ENCODE measurements at regions not wholly inside any gene's neighbourhood (a gene's known extent, or its start where the extent isn't known, plus 50 kb on each side); places are given as distances from the start of the nearest gene placed in this dataset.
"Not testable (repeated sequence)": the region's sequence is repeated elsewhere in the genome, so short reads cannot be mapped to it uniquely, and the experiment has no call there.

DNA sequence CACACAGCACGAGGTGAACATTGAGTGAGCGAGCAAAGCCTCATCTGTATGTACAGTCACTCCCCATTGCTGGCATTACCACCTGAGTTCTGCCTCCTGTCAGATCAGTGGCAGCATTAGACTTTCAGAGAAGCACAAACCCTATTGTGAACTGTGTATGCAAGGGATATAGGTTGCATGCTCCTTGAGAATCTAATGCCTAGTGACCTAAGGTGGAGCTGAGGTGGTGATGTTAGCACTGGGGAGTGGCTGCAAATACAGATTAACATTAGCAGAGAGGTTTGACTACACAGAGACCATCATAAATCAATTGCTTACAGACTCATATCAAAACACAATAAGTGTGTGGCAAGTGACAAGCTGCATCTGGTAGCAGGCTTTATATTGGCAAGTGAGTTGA lies 262.5 kb upstream of the ANO5 start:
- no peak for DNase-seq (ENCODE audit: low spot score)

DNA sequence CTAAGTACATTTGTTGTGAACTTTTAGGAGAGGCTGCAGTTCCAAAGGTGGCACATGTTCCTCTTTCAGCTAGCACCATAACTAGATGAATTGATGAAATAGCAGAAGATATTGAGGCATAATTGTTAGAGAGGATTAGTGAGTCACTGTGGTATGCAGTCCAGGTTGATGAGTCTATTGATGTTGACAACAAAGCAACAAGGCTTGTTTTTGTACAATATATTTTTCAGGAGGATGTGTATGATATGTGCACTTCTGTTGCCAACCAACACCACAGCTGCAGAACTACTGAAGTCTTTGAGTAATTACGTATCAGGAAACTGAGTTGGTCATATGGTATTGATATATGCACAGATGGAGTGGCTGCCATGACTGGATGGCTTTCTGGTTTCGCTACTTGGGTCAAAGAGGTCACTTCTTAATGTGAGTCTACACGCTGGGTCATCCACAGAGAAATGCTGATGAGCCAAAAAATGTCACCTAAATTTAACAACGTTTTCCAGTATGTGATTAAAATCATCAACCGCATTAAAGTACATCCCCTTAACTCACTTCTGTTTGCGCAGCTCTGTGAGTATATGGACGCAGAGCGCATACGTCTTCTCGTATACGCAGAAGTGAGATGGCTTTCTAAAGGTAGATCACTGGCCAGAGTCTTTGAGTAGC lies 261.3 kb upstream of the ANO5 start:
- DNase-seq (ENCODE audit: low spot score): no peak

DNA sequence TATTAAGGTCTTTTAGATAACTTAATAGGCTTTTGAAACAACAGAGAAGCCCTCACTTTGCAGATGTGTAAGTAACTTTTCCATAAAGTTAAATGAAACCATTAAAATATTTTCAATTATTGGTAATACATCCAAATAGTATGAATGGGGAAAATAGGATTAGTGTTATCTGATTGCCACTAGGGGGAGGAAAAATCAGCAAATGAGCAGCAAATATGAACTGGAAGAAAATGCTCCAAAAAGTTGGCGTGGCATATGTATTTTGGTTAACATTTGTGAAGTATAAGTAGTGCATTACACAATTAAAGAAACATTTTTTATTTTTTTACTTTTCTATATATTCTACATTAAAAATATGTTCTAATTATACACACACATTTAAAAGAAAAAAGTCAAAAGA lies 259.8 kb upstream of the ANO5 start:
- peak; percentile 3 for DNase-seq (ENCODE audit: low spot score)

DNA sequence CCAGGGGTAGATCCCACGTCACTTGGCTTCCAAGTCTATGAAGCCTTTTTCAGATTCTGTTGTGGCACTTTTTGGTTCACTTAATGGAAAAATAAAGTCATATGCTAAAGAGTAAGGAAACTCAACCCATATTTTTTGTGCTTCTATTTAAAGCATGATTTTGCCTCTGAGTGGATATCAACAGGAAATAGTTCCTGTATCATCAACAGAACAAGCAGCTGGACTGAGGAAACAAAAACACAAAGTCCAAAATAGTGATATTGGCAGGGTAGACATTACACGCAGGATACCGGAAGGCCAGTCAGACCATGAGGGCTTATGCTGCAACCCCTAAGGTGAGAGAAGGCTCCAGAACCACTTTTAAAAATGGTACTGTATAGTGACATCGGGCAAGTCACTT lies 248.3 kb upstream of the ANO5 start:
- no peak for DNase-seq (ENCODE audit: low spot score)

DNA sequence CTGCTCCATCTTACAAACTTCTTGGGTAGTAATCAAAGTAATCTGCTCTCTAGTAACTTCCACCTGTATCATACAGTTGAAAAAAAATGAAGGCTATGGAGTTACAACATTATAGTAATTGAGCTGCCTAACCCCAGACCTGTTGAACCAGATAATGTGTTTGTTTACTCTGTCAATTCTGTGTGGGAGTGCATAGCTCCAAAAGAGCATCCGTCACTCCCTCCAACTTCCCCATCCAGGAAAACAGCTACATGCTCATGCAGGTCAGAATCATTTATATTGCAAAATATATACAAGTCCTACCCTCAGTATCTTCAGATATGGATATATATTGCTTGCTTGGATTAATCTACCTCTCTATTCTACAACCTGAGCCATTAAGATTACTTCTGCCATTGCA lies 244.0 kb upstream of the ANO5 start:
- no peak for DNase-seq (ENCODE audit: low spot score)

DNA sequence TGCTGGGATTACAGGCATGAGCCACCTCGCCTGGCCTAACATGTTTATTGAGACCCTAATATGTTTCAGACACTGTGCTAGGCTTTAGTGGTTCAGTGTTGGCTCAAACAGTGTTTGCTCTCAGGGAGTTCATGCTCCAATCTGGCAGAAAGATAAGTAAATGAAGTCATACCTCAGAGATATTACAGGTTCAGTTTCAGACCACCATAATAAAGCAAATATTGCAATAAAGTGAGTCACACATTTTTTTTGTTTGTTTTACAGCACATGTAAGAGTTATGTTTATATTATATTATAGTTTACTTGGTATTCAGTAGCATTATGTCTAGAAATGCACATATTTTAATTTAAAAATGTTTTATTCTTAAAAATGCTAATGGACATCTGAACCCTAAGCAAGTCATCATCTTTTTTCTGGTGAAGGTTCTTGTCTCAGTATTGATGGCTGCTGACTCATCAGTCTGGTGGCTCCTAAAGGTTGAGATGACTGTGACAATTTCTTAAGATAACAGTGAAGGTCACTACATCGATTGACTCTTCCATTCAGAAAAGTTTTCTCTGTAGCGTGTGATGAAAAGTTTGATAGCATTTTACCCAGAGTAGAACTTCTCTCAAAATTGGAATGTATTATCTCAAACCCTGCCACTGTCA lies 243.0 kb upstream of the ANO5 start:
- DNase-seq (ENCODE audit: low spot score): no peak

DNA sequence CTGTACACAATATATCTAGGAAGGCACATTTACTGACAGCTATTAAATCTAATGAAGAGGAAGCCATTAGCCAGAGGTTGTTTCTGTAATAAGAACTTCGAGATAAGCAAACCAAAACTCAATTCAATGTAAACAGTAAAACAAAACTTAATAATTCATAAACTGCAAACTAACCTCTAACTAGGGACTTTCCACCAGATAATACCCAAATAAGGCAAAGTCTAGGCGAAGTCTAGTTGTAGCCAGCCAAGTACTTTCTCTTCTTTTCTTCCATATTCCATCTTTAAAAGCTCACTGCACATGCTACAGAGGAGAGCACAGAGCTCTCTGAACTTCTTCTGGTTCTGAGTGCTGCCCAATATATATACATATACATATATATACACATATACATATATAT lies 229.9 kb upstream of the ANO5 start:
- DNase-seq (ENCODE audit: low spot score): no peak

DNA sequence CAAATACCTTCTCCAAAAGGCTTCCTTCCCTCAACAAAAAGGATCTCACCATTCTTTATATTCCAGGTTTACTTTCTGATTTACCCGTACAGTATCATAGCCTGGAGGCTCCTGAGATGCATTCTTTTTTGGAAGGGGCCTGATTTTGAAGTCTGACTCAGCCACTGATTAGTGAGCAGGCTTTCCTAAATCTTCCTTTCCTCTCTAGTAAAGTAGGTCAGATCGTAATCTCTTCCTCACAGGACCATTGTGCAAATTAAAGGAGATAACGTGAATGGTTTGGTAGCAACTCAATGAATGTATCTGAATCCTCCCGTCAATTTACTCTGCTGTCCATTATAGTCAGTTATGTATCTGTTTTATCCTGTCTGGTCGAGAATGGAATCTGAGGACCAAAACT lies 227.7 kb upstream of the ANO5 start:
- DNase-seq (ENCODE audit: low spot score): no peak

DNA sequence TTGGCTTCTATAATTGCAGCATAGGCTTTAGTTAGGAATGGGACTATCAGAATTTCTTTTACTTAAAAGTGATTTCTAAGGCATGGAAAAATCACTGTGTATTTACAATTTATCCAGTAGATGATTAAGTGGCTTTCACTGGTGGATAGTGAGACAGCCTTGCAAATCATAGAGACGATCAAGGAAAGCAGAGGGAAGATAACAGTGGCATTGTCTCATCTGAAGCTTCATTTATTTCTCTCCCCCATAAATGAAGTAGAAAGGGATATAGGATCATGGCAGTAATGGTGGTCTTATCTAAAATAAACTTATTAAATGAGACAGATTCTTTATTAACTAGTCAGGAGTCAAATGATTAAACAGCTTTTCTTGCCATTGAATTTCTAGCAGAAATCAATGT lies 224.2 kb upstream of the ANO5 start:
- DNase-seq (ENCODE audit: low spot score): no peak

DNA sequence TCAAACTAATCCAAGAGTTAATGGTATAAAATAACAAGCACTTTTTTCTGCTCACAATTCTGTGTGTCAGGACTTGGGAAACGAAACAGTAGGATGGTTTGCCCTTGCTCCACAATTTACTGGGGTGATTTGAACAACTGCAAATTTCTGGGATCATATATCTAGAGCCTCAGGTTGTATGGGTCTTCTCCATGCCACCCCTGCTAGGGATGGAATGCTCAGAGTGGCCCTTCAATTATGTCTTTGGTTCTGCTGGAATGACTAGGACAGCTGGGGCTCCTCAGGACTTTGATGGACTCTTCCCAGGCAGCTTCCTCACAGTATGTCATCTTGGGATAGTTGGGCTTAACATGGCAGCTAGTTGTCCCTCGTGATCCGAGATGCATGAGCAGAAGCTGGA lies 223.0 kb upstream of the ANO5 start:
- no peak for DNase-seq (ENCODE audit: low spot score)

DNA sequence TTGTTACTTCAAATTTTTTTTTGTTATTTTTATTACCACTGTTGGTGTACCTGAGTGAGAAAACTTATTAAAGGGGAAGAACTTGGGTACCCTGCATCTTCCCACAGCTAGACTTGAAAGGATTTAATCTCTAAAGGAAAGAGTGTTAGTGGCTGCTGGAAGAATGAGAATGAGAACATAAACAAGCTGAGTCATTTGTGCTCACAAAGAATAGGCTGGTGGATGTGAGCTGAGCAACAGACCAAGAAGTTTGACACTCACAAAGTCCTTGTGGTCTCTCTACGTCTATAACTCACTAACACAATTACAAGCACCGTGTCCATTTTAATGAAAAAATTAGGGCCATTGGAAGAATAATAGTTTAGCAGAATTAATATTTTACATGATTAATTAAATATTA lies 217.6 kb upstream of the ANO5 start:
- no peak for DNase-seq (ENCODE audit: low spot score)

DNA sequence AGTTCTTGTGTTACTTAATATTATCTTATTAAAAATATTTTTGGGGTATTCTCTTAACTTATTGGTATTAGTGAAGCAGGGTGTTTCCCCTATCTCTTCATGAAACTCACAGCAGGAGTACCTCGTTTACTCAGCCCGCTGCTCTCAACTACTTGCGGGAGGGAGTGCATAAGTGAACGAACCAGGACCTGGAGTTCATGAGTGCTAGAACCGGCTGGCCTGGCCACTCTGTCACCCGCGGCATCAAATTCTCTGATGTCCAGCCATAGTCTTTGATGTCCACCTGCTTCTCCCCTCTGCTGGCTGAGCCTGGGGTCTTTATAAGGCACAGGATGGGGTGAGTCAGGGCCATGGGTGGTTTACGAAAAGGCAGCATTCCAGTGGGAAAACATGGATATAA lies 216.7 kb upstream of the ANO5 start:
- DNase-seq (ENCODE audit: low spot score): no peak

DNA sequence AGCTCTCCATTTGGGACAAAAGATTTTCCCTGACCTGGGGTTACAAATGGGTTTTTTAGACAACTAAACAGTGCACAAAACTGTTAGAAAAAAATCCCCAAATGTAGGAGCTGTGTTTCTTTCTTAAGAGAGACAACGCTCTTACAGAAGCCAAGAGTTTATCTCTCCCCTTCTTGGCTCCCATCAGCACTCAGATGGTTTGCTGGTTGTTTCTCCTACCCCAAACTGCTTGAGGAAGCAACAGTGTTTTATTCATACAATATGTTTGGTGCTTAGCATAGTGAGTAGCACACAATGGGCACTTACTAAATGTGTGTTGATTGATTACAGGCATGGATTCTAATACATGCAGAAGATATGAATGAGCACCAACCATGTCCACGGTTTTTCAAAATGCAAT lies 209.5 kb upstream of the ANO5 start:
- DNase-seq (ENCODE audit: low spot score): no peak

DNA sequence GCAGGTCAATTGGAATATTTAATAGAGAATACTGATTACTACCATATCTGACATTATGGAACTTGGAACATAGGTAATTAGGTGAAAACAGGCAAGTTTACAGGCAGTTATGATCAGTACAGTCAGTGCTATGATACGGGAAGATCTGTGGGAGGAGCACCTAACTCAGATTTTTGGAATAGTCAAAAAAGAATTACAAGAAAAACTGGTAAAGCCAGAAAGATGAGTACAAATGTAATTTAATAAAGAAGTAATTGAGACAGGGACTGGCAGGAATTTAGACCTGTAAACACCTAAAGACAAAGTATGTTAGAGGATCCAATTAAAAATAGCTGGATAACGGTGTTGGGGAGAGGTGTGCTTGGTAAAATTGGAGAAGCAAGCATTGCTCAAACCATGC lies 206.5 kb upstream of the ANO5 start:
- no peak for DNase-seq (ENCODE audit: low spot score)

DNA sequence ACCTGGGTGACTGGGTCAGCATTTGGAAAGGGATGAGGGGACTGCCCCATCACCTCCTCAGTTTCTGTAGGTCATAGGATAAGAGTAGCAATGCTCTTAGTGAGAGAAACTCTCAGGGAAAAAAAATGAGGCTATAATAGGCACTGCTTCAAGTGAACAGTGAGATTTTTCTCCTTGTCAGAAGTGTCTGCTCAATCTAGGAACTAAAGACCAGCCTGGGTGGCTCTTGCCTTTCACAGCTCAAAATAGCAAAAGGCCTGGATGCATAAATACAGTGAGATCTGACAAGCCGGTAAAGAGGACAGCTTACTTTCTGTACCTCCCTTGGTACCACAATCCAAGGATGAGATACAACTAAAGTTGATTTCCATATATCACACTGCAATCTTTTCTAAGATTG lies 205.6 kb upstream of the ANO5 start:
- no peak for DNase-seq (ENCODE audit: low spot score)

DNA sequence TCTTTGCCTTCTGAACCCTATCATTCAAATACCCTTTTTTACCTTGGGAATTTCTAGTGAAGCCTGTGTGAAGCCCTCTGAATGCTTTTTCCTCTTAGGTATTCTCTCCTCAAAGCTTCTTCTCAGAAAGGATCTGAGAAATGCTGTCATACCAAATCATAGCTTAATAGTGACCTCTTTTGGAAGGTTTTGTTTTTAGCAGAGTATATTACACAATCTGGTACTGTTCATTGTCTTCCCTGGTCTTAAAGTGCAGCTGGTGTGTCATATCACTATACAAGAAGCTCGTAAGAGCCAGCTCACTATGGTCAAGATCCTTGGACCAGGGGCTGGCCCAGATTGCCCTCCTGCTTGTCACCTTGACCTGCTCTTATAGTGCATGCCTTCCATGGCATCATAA lies 204.4 kb upstream of the ANO5 start:
- DNase-seq (ENCODE audit: low spot score): no peak

DNA sequence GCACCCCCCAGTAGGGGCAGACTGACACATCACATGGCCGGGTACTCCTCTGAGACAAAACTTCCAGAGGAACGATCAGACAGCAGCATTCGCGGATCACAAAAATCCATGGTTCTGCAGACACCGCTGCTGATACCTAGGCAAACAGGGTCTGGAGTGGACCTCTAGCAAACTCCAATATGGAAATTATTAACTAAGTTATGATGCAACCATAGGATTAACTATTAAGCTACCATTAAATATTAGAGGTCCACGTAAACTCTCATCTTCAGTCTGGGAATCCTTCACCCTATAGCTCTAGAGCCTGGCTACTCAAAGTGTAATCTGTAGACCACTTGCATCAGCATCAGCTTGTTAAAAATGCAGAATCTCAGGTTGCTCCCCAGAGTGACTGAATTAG lies 191.1 kb upstream of the ANO5 start:
- not testable (repeated sequence) for DNase-seq (ENCODE audit: low spot score)

DNA sequence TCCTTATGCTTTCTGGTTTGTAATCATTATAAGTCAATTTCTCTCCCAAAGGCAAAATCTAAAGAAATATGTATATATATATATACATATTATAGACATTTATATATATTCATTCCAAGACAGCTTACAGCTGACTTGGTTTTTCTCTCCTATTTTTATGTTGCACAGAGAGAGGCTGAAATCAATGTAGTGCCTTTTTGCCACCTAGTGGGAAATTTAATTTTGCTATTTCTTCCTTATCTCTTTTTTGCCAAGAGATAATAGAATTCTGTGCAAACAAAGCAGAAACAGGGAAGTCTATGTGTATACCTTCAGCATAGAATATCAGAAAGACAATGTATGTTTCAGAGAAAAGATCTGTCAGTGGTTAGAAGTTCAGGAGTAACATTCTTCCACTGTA lies 186.0 kb upstream of the ANO5 start:
- no peak for DNase-seq (ENCODE audit: low spot score)

DNA sequence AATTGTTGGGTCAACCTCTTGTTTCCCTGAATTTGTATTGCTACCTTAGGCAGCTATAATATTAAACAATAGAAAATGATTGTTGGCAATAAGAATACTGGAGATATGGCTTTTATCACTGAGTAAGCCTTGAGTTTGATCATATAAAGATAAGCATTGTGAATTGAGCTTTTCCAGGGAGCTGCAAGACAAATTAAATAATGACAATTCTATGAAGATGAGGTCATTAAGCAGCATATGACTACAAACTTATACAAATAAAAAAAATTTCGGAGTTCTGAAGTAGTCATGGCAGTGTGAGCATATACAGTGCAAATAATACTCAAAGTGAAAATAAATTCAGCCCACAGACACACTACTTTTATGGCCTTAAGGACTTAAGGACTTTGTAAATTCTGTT lies 161.1 kb upstream of the ANO5 start:
- no peak for DNase-seq (ENCODE audit: low spot score)

DNA sequence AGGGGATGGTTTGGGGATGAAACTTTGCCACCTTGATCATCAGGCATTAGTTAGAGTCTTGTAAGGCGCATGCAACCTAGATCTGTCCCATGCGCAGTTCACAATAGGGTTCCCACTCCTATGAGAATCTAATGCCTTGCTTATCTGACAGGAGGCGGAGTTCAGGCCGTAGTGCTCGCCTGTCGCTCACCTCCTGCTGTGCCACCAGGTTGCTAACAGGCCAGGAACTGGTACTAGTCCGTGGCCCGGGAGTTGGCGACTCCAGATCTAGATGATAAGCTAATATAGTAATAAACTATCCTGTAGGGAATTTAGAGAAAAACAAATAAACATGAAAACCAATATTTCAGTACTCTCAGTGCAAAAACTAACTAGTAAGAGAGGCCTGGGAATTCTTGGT lies 155.4 kb upstream of the ANO5 start:
- DNase-seq (ENCODE audit: low spot score): no peak

DNA sequence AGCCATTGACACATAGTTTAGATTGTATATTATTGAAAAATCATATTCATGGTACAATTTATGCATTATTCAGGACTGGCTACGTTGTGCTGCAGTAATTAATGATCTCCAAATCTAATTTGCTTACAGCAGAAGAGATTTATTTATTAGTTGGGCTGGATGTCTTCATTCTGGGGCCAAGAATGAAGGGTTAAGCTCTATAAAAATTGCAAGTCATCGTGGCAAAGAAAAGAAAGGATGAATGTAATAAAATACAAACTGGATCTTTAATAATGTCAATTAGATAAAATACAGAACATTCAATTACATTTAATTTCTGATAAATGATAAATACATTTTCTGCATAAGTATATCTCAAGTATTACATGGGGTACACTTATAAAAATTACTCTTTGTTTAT lies 151.8 kb upstream of the ANO5 start:
- DNase-seq (ENCODE audit: low spot score): no peak

DNA sequence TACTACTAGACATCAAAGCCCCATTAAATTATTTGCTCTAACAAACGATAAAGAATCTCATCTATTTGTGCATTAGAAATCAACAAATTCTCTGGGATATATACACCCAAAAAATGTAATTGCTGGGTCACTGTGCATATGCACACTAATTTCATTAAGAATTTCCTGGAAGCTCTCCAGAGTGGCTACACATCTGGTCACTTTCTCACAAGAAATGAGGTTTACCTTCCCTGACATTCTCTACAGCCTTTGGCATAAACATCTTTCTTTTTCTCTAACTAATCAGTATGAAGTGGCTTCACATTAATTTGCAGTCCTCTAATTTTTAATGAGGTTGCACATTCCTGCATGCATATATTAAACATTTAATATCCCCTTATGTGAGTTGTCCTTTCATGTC lies 150.8 kb upstream of the ANO5 start:
- no peak for DNase-seq (ENCODE audit: low spot score)

DNA sequence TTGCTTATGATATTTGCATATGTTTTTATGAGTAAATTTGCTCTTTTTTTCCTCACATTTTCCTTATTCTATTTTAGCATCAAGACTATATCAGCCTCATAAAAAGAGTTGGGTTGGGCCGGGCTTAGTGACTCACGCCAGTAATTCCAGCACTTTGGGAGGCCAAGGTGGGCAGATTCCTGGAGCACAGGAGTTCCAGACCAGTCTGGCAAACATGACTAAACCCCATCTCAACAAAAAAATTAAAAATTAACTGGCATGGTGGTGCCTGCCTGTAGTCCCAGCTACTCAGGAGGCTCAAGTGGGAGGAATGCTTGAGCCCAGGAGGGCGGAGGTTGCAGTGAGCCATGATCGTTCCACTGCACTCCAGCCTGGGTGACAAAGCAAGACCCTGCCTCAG lies 148.8 kb upstream of the ANO5 start:
- no peak for DNase-seq (ENCODE audit: low spot score)

DNA sequence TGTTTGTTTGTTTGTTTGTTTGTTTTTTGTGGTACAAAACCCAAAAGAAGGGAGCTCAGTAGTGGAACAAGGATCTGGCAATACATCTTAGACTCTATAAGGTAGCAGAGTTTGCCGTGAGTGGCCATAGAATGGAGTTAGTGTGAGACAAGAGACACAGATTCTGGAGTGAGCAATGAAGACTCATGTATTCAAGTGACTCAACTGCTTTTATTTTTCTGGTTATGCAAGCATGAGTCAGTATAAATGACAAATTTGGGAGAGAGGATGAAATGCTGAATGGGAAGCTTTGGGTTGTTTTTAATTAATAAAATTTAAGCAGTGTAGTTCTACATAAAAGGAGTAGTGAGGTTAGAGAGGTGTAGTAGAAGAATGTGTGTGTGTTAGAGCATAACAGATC lies 143.6 kb upstream of the ANO5 start:
- DNase-seq (ENCODE audit: low spot score): no peak

DNA sequence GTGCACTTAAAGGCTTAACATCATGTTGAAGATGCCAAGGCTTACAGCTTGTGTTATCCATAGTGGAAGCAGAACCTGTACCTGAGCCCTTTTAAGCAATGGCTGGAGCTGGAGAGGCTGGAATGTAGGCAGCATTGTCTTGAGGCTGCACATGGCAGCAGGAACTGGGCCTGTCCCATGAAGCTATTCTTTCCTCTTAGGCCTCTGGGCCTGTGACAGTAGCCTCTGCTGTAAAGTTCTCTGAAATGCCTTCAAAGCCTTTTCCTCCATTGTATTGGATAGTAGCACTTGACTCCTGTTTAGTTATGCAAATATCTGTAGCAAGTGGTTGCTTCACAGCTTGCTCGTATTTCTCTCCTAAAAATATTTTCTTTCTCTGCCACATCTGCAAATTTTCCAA lies 127.4 kb upstream of the ANO5 start:
- no peak for DNase-seq (ENCODE audit: low spot score)
